LNCAP (cell line): ENCODE measurements at regions not wholly inside any gene's neighbourhood (a gene's known extent, or its start where the extent isn't known, plus 50 kb on each side); places are given as distances from the start of the nearest gene placed in this dataset.

Source experiments
- CTCF ChIP-seq: fragments of 450-650 bp; IDR thresholded peaks from 2 replicates; pipeline ENCODE4 v1.5.1; 2017; ENCODE audit warnings: mild to moderate bottlenecking

DNA sequence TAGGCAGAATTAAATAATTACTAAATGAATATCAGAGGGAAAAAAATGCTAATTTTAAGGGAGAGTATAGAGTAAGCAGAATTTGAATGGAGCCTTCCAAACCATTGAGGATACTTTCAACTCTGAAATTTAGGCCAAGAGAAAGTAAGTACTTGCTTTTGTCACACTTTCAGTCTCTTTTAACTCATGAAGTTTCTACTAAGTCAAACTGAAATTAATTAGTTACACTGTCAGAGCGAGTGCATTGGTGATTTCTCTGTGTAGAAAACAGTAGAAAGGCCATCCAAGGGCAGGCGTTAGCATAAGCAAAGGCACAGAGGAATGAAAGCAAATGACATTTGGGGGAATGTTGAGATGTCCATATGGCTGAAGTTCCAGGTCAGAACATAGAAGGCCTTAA is 92.9 kb downstream of the PLEKHG1 start:
- no peak for TF ChIP-seq CTCF

- no peak for TF ChIP-seq CTCF
These were observed 95.2 kb downstream of the PLEKHG1 start for GRCh38 chr6:150694889-150695288.

- TF ChIP-seq CTCF = no peak
These were observed 96.0 kb downstream of the PLEKHG1 start for GRCh38 chr6:150695652-150696051.

- TF ChIP-seq CTCF = no peak
These were observed 96.5 kb downstream of the PLEKHG1 start for GRCh38 chr6:150696190-150696589.

DNA sequence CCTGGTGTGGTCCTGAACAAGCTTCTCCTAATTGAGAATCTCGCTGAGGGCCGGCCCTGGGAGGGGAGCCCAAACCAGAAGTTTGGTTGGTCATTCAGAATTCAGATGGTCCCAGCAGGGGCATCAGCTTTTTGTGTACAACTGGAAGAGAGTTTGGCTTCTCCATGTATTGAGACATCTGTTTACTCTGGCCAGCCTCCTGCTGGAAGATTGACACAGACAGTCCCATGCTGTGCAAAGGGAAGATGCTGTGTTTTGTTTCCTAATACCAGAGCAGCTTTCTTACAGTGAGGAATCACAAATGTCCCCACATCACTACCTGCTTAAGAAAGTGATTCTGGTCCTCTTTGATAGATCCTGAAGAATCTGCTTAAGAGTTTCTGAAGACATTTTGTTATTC is 97.8 kb downstream of the PLEKHG1 start:
- no peak for TF ChIP-seq CTCF

DNA sequence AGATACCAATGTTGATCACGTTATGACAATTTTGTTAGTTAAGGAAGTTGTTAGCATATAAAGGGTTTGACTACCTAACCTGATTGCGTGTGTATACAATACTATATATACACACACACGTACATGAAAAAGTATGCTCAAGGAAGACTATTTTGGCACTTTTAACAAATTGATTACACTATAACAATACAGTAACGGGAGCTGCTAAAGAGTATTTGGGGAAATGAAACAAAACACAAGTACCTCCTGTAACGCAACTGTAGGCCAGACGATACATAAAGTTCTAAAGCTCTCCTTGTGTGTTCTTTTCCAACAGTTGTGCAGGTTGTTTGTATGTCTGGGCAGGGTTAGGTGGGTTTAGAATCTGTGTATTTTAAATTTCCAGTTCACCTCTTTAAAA is 98.7 kb downstream of the PLEKHG1 start:
- TF ChIP-seq CTCF = no peak

- no peak for TF ChIP-seq CTCF
These were observed 103.0 kb downstream of the PLEKHG1 start for GRCh38 chr6:150702675-150703074.

- no peak for TF ChIP-seq CTCF
These were observed 104.9 kb downstream of the PLEKHG1 start for GRCh38 chr6:150704447-150705192.
